K562 (cell line): ENCODE measurements at regions not wholly inside any gene's neighbourhood (a gene's known extent, or its start where the extent isn't known, plus 50 kb on each side); places are given as distances from the start of the nearest gene placed in this dataset.

Source experiments
- BCOR ChIP-seq: fragments of 450-650 bp; IDR thresholded peaks from 2 replicates; pipeline ENCODE4 v1.6.1; 2016
- CLOCK ChIP-seq: fragments of 250-450 bp; sonication (Bioruptor Pico); IDR thresholded peaks from 2 replicates; pipeline ENCODE4 v1.4.0; 2020; ENCODE audit warnings: mild to moderate bottlenecking, moderate library complexity, borderline replicate concordance
- CREBBP ChIP-seq: IDR thresholded peaks from one replicate; pipeline ENCODE4 v1.6.1; 2012; ENCODE audit warnings: low read depth, mild to moderate bottlenecking, control low read depth, inconsistent platforms, low read length
- DDX20 ChIP-seq: fragments of 450-650 bp; IDR thresholded peaks from 2 replicates; pipeline ENCODE4 v1.6.1; 2016; ENCODE audit warnings: missing genetic modification characterization, low read depth, mild to moderate bottlenecking, missing compliant biosample characterization, moderate library complexity
- HNRNPLL ChIP-seq: fragments of 200-400 bp; formaldehyde crosslinking; IDR thresholded peaks from 2 replicates; pipeline ENCODE4 v1.6.1; 2017; ENCODE audit warnings: low read length, low read depth, mild to moderate bottlenecking; ENCODE audit not compliant: poor library complexity, severe bottlenecking
- JUN ChIP-seq, 2 experiments: sonication (generic) in 1 of 2; formaldehyde crosslinking in 1 of 2; IDR thresholded peaks; 2 replicates each; pipeline versions ENCODE4 v1.6.1 to v1.8.0; 2012 to 2022; ENCODE audit warnings: borderline replicate concordance in 2 of 2, mild to moderate bottlenecking in 2 of 2, improper control_type of control experiment in 1 of 2, low read depth in 1 of 2, low read length in 1 of 2, missing genetic modification reagents in 1 of 2
- JUNB ChIP-seq: fragments of 450-650 bp; formaldehyde crosslinking; conservative IDR thresholded peaks from 2 replicates; pipeline ENCODE4 v1.4.0; 2020; ENCODE audit warnings: mild to moderate bottlenecking
- MNT ChIP-seq, 2 experiments: fragments of 450-650 bp; conservative IDR thresholded peaks; 2 replicates each; pipeline ENCODE4 v1.6.1; 2017; ENCODE audit warnings: mild to moderate bottlenecking in 2 of 2, moderate library complexity in 2 of 2
- NBN ChIP-seq: fragments of 450-650 bp; IDR thresholded peaks from 2 replicates; pipeline ENCODE4 v1.6.1; 2016; ENCODE audit warnings: low read depth, mild to moderate bottlenecking
- NCOA2 ChIP-seq, 2 experiments: fragments of 450-650 bp; IDR thresholded peaks; 2 replicates each; pipeline ENCODE4 v1.6.1; 2018; ENCODE audit warnings: mild to moderate bottlenecking in 2 of 2, moderate library complexity in 1 of 2; ENCODE audit not compliant: partially characterized antibody in 2 of 2
- NFE2 ChIP-seq: IDR thresholded peaks from 2 replicates; pipeline ENCODE4 v1.6.1; 2014; ENCODE audit warnings: antibody characterized with exemption, low read depth
- PML ChIP-seq: IDR thresholded peaks from 2 replicates; pipeline ENCODE4 v1.6.1; 2012; ENCODE audit warnings: low read length, inconsistent platforms
- PYGO2 ChIP-seq: fragments of 450-650 bp; IDR thresholded peaks from 2 replicates; pipeline ENCODE4 v1.6.1; 2016; ENCODE audit warnings: mild to moderate bottlenecking, missing genetic modification characterization, moderate library complexity, missing compliant biosample characterization
- SMARCA5 ChIP-seq: fragments of 450-650 bp; IDR thresholded peaks from 2 replicates; pipeline ENCODE4 v1.6.1; 2016
- SNIP1 ChIP-seq: fragments of 450-650 bp; IDR thresholded peaks from 2 replicates; pipeline ENCODE4 v1.7.1; 2017; ENCODE audit warnings: low read depth, mild to moderate bottlenecking
- STAT5A ChIP-seq: IDR thresholded peaks from 2 replicates; pipeline ENCODE4 v1.6.1; 2012; ENCODE audit warnings: low read length, inconsistent platforms, borderline replicate concordance
- TCFL5 ChIP-seq: fragments of 250-450 bp; sonication (Bioruptor Pico); conservative IDR thresholded peaks from 2 replicates; pipeline ENCODE4 v1.6.1; 2021; ENCODE audit warnings: mild to moderate bottlenecking, moderate library complexity, matching md5 sums
- TOE1 ChIP-seq, 2 experiments: fragments of 450-650 bp in 1 of 2; sonication (generic) in 1 of 2; formaldehyde crosslinking in 1 of 2; IDR thresholded peaks; 2 replicates each; pipeline versions ENCODE4 v1.7.1 to v1.8.0; 2016 to 2022; ENCODE audit warnings: borderline replicate concordance in 2 of 2, mild to moderate bottlenecking in 2 of 2, antibody characterized with exemption in 1 of 2, inconsistent platforms in 1 of 2, low read depth in 1 of 2, missing genetic modification reagents in 1 of 2, moderate library complexity in 1 of 2
- ZBTB5 ChIP-seq: fragments of 450-650 bp; IDR thresholded peaks from 2 replicates; pipeline ENCODE4 v1.6.1; 2017; ENCODE audit warnings: antibody characterized with exemption
- ZFP30 ChIP-seq: fragments of 250-450 bp; sonication (Bioruptor Pico); IDR thresholded peaks from 2 replicates; pipeline ENCODE4 v1.8.0; 2022; ENCODE audit warnings: moderate library complexity, mild to moderate bottlenecking, inconsistent platforms, borderline replicate concordance
- ZNF184 ChIP-seq: sonication (generic); formaldehyde crosslinking; IDR thresholded peaks from 2 replicates; pipeline ENCODE4 v1.5.0; 2020; ENCODE audit warnings: missing genetic modification reagents
- ZNF75A ChIP-seq: fragments of 450-650 bp; formaldehyde crosslinking; IDR thresholded peaks from 2 replicates; pipeline ENCODE4 v1.4.0; 2020; ENCODE audit warnings: mild to moderate bottlenecking

- TF ChIP-seq MNT (conservative IDR thresholded peaks at IDR 0.05), result no peak
- TF ChIP-seq NBN, result peak; percentile 46; the same call in 1 of the 2 replicates
- TF ChIP-seq TOE1 (IDR thresholded peaks at IDR 0.05; ENCODE audit: borderline replicate concordance), result 0 out of 2 replicates have a peak, but pooled peaks have one; percentile 37
- no peak for TF ChIP-seq TOE1 (CRISPR knock-in tag; IDR thresholded peaks at IDR 0.05; ENCODE audit: borderline replicate concordance, low read depth)
- no peak for TF ChIP-seq NFE2
- TF ChIP-seq ZNF184 (CRISPR knock-in tag), result no peak
- TF ChIP-seq SMARCA5, result peak; percentile 82
- TF ChIP-seq BCOR, result no peak
- TF ChIP-seq STAT5A, result no peak; the same call in 1 of the 2 replicates
- TF ChIP-seq DDX20 (tag), result no peak
- TF ChIP-seq ZBTB5, result no peak
- TF ChIP-seq JUNB (CRISPR knock-in tag), result no peak
- no peak for TF ChIP-seq CLOCK (CRISPR knock-in tag)
- no peak for TF ChIP-seq CREBBP
- no peak for TF ChIP-seq PYGO2 (tag)
- TF ChIP-seq NCOA2 (IDR thresholded peaks at IDR 0.05; ENCODE audit: partially characterized antibody in 2 of 2), result no peak
- TF ChIP-seq SNIP1, result 0 out of 2 replicates have a peak, but pooled peaks have one; percentile 29
- peak; percentile 52; the same call in 1 of the 2 replicates for TF ChIP-seq JUN (IDR thresholded peaks at IDR 0.05; ENCODE audit: borderline replicate concordance, low read depth, low read length)
- TF ChIP-seq JUN (CRISPR knock-in tag; IDR thresholded peaks at IDR 0.05; ENCODE audit: borderline replicate concordance), result no peak
- no peak for TF ChIP-seq HNRNPLL
- TF ChIP-seq ZNF75A, result no peak
- no peak for TF ChIP-seq ZFP30 (CRISPR knock-in tag)
- no peak for TF ChIP-seq PML
- TF ChIP-seq TCFL5 (CRISPR knock-in tag), result no peak
Measured at GRCh38 chr7:50246551-50246950, 58.0 kb upstream of the IKZF1 start (continued).
